ENCODE measurements at regions not wholly inside any gene's neighbourhood (a gene's known extent, or its start where the extent isn't known, plus 50 kb on each side); places are given as distances from the start of the nearest gene placed in this dataset.

GRCh38 chr16:24668481-24669061 lies 60.9 kb upstream of the TNRC6A start:
- TF ChIP-seq CTCF (IDR thresholded peaks at IDR 0.05) = no peak
- H3K9me3 Mint-ChIP-seq = no peaks in the 10 kb centered on the region
- intact Hi-C loops (cut with DNase I, micrococcal nuclease) = no loop called here
- Histone ChIP-seq H3K4me1 (ENCODE audit: insufficient read depth, low read length) (no peaks in the 10 kb centered on the region), H3K27me3 (ENCODE audit: control insufficient read depth in 1 of 2, insufficient read depth in 2 of 2, low read length in 2 of 2) (peaks cover 9 to 11% of the 10 kb centered on the region in 2 experiments), H3K36me3 (ENCODE audit: insufficient read depth, low read length) (no peaks in the 10 kb centered on the region), H3K4me3 (ENCODE audit: low read length) (no peak overlapping the region), H3K9me3 (ENCODE audit: control insufficient read depth in 1 of 2, insufficient read depth in 1 of 2, low read length in 2 of 2) (no peaks in the 10 kb centered on the region), H3K27ac (ENCODE audit: low read depth in 1 of 2, low read length in 2 of 2) (no peak overlapping the region)
- no peaks in the 10 kb centered on the region for H3K36me3 Mint-ChIP-seq (ENCODE audit: low read depth)
- ChIA-PET CTCF (no interaction called here), POLR2A (no interaction called here)
- H3K4me1 Mint-ChIP-seq (ENCODE audit: low read depth) = no peaks in the 10 kb centered on the region
- H3K27ac Mint-ChIP-seq = no peak overlapping the region
- ATAC-seq (ENCODE audit: poor library complexity) (no peak), DNase-seq (no peak)
- no peak overlapping the region for H3K4me3 Mint-ChIP-seq
- H3K27me3 Mint-ChIP-seq = peaks cover 14% of the 10 kb centered on the region

DNA sequence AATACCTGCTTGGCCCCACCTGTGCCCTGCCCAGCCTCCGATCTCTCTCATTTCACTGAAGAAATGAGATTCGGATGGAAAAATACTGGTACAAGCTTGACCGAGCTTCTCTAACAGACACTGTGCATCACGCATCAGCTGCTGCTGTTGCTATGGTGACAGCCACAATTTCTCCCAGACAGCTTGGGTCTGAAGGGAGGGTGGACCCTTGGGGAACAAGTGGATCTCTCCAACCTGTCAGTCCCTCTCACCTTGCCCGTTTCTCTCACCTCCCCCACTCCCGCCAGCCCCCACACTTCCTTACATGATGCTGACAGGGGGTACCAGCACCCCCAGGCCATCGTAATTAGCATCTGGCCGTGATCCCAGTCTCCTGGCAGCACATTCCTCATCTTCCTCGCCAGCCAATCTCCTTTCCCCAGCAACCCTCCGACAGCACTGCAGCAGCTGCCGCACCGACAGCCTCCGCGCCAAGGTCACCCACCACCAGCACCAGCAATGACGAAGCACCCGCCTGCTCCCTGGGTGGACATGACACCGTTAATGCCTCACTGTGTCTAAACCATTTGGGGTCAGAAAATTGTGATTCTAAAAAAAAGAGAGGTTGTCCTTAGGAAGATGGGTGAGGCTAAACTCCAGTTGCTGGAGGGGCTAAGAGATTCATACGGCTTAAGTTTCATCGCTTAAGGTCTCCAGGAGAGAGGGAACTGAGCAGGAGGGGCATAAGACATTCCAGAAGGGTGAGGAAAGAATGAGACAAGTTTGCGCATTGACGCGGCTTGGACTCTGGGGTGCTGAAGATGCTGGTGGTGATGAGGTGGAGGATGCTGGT lies 58.6 kb upstream of the TNRC6A start:
- POLR2A ChIA-PET = no interaction called here
- H3K4me3 ChIP-seq (ENCODE audit: low read length) = no peak overlapping the region
- Mint-ChIP-seq H3K27ac (no peak overlapping the region), H3K36me3 (ENCODE audit: low read depth) (no peaks in the 10 kb centered on the region), H3K4me1 (ENCODE audit: low read depth) (no peaks in the 10 kb centered on the region), H3K4me3 (no peak overlapping the region), H3K27me3 (peaks cover 16% of the 10 kb centered on the region), H3K9me3 (no peaks in the 10 kb centered on the region)
- H3K36me3 ChIP-seq (ENCODE audit: insufficient read depth, low read length) = no peaks in the 10 kb centered on the region
- no peaks in the 10 kb centered on the region for H3K4me1 ChIP-seq (ENCODE audit: insufficient read depth, low read length)
- no peak for DNase-seq
- CTCF ChIA-PET = no interaction called here
- intact Hi-C loops (cut with DNase I, micrococcal nuclease) = no loop called here
- H3K27ac ChIP-seq (ENCODE audit: low read depth in 1 of 2, low read length in 2 of 2) = no peak overlapping the region
- peaks cover 9 to 11% of the 10 kb centered on the region in 2 experiments for H3K27me3 ChIP-seq (ENCODE audit: control insufficient read depth in 1 of 2, insufficient read depth in 2 of 2, low read length in 2 of 2)
- H3K9me3 ChIP-seq (ENCODE audit: control insufficient read depth in 1 of 2, insufficient read depth in 1 of 2, low read length in 2 of 2) = no peaks in the 10 kb centered on the region
- no peak for ATAC-seq (ENCODE audit: poor library complexity)
- no peak for TF ChIP-seq CTCF (IDR thresholded peaks at IDR 0.05)

- DNase-seq = no peak
- H3K9me3 ChIP-seq (ENCODE audit: control insufficient read depth in 1 of 2, insufficient read depth in 1 of 2, low read length in 2 of 2) = no peaks in the 10 kb centered on the region
- intact Hi-C loops (cut with DNase I, micrococcal nuclease) = no loop called here
- no peak for TF ChIP-seq CTCF (IDR thresholded peaks at IDR 0.05)
- no peak overlapping the region for H3K27ac ChIP-seq (ENCODE audit: low read depth in 1 of 2, low read length in 2 of 2)
- no peaks in the 10 kb centered on the region for H3K4me1 ChIP-seq (ENCODE audit: insufficient read depth, low read length)
- CTCF ChIA-PET = no interaction called here
- Mint-ChIP-seq H3K4me3 (no peak overlapping the region), H3K36me3 (ENCODE audit: low read depth) (no peaks in the 10 kb centered on the region), H3K9me3 (no peaks in the 10 kb centered on the region), H3K4me1 (ENCODE audit: low read depth) (no peaks in the 10 kb centered on the region), H3K27me3 (peaks cover 16% of the 10 kb centered on the region), H3K27ac (no peak overlapping the region)
- no peak overlapping the region for H3K4me3 ChIP-seq (ENCODE audit: low read length)
- POLR2A ChIA-PET = no interaction called here
- H3K36me3 ChIP-seq (ENCODE audit: insufficient read depth, low read length) = no peaks in the 10 kb centered on the region
- peaks cover 9 to 11% of the 10 kb centered on the region in 2 experiments for H3K27me3 ChIP-seq (ENCODE audit: control insufficient read depth in 1 of 2, insufficient read depth in 2 of 2, low read length in 2 of 2)
- no peak for ATAC-seq (ENCODE audit: poor library complexity)
Measured at GRCh38 chr16:24671455-24671954, 57.9 kb upstream of the TNRC6A start.
